ENCODE measurements at regions not wholly inside any gene's neighbourhood (a gene's known extent, or its start where the extent isn't known, plus 50 kb on each side); places are given as distances from the start of the nearest gene placed in this dataset.

DNA sequence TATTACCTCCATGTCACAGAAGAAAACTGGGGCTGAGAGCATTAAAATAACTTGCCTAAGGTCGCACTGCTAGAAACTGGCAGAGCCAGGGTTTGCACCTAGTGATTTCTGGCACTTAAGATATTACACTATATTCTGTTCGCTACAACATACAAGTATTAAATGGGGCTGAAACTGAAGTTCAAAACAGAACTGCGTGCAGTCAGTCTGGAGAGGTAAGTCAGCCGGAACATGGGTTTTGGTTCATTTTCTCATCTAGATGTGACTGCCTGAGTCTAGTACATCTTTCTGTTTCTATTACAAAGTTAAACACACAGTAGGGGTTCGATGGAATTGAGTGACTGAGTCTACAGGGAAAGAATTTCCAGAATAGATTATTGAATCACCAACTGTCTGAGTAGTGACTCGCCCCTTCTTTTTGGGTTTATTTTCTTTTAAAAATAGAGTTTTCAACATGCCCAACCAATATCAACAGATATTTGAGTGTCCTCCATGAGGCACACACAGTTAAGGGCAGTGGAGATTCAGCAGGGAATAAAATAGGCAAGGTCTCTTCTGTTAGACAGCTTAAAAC lies 150.8 kb downstream of the RNF152 start:
- no peak for TF ChIP-seq MEF2A (IDR thresholded peaks at IDR 0.05; ENCODE audit: borderline replicate concordance, low read depth)
- TF ChIP-seq, protein P1, sequence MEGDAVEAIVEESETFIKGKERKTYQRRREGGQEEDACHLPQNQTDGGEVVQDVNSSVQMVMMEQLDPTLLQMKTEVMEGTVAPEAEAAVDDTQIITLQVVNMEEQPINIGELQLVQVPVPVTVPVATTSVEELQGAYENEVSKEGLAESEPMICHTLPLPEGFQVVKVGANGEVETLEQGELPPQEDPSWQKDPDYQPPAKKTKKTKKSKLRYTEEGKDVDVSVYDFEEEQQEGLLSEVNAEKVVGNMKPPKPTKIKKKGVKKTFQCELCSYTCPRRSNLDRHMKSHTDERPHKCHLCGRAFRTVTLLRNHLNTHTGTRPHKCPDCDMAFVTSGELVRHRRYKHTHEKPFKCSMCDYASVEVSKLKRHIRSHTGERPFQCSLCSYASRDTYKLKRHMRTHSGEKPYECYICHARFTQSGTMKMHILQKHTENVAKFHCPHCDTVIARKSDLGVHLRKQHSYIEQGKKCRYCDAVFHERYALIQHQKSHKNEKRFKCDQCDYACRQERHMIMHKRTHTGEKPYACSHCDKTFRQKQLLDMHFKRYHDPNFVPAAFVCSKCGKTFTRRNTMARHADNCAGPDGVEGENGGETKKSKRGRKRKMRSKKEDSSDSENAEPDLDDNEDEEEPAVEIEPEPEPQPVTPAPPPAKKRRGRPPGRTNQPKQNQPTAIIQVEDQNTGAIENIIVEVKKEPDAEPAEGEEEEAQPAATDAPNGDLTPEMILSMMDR (IDR thresholded peaks at IDR 0.05), result no peak
- H3K9me2 ChIP-seq, result no peaks in the 10 kb centered on the region
- ChIA-PET CTCF (no interaction called here), POLR2A (no interaction called here)
- H3K9ac ChIP-seq, result no peak overlapping the region
- H3K36me3 ChIP-seq (replicated peaks in 1 of 2; ENCODE audit: control insufficient read depth in 1 of 2, insufficient read depth in 2 of 2, low read length in 1 of 2), result no peaks in the 10 kb centered on the region
- H3K9me3 ChIP-seq, result no peaks in the 10 kb centered on the region
- WGBS (ENCODE audit: low lambda C conversion rate), result 75% methylated on average over 6 of the region's 6 CpGs
- no peak overlapping the region for H2AFZ ChIP-seq (ENCODE audit: low read depth)
- peaks cover 0 to 5% of the 10 kb centered on the region in 2 experiments; a peak in 1 of 4 replicates for H3K4me1 ChIP-seq (ENCODE audit: control insufficient read depth in 1 of 2, insufficient read depth in 2 of 2, low read depth in 1 of 2, low read length in 1 of 2)
- no peaks in the 10 kb centered on the region for H3F3A ChIP-seq (replicated peaks; ENCODE audit: insufficient read depth)
- no peaks in the 10 kb centered on the region for H3K79me2 ChIP-seq (ENCODE audit: insufficient read depth)
- H3K27ac ChIP-seq (ENCODE audit: low read depth in 2 of 2, low read length in 1 of 2), result no peak overlapping the region
- no peak overlapping the region for H3K4me2 ChIP-seq
- H4K20me1 ChIP-seq (ENCODE audit: insufficient read depth), result no peaks in the 10 kb centered on the region
- DNase-seq, result no peak
- no peak overlapping the region for H3K4me3 ChIP-seq (ENCODE audit: low read depth in 2 of 2, low read length in 1 of 2)
- no peaks in the 10 kb centered on the region for H3K27me3 ChIP-seq (ENCODE audit: insufficient read depth)

DNA sequence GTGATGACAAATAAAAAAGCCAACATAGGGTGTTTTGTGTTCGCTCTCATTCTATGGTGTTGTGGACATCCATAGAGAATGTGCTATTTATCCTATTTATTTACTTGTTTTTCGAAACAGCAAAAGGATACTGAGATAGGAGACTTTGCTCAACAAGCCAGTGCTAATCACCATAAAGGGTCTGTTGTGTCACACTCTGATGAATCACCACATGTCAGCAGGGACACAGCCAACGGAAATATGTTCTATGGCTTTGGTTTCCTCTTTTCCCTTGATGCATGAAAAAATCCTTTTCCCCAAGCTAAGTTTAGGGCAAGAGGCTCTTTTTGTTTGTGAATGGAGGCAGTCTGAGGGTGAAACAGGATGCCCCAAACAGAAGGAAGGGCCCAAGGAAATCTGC lies 154.3 kb downstream of the RNF152 start:
- no peak overlapping the region for H3K9ac ChIP-seq
- CTCF ChIA-PET, result no interaction called here
- no peaks in the 10 kb centered on the region for H4K20me1 ChIP-seq (ENCODE audit: insufficient read depth)
- DNase-seq, result no peak
- peaks cover 0 to 5% of the 10 kb centered on the region in 2 experiments; a peak in 1 of 4 replicates for H3K4me1 ChIP-seq (ENCODE audit: control insufficient read depth in 1 of 2, insufficient read depth in 2 of 2, low read depth in 1 of 2, low read length in 1 of 2)
- H3K79me2 ChIP-seq (ENCODE audit: insufficient read depth), result no peaks in the 10 kb centered on the region
- H3K9me3 ChIP-seq, result no peaks in the 10 kb centered on the region
- no peak overlapping the region for H3K4me3 ChIP-seq (ENCODE audit: low read depth in 2 of 2, low read length in 1 of 2)
- no peak overlapping the region for H3K27ac ChIP-seq (ENCODE audit: low read depth in 2 of 2, low read length in 1 of 2)
- TF ChIP-seq, protein P2, sequence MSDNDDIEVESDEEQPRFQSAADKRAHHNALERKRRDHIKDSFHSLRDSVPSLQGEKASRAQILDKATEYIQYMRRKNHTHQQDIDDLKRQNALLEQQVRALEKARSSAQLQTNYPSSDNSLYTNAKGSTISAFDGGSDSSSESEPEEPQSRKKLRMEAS (IDR thresholded peaks at IDR 0.05; ENCODE audit: low read depth), result no peak
- no peak for TF ChIP-seq YY1 (IDR thresholded peaks at IDR 0.05; ENCODE audit: low read depth)
- TF ChIP-seq, protein P1 (IDR thresholded peaks at IDR 0.05), result no peak
- no peak for TF ChIP-seq RCOR1 (IDR thresholded peaks at IDR 0.05; ENCODE audit: low read length)
- no peak for TF ChIP-seq SIN3A (IDR thresholded peaks at IDR 0.05; ENCODE audit: borderline replicate concordance, low read depth, low read length)
- TF ChIP-seq CHD2 (IDR thresholded peaks at IDR 0.05; ENCODE audit: low read length, partially characterized antibody), result no peak
- TF ChIP-seq RAD21 (IDR thresholded peaks at IDR 0.05; ENCODE audit: low read length), result no peak
- TF ChIP-seq FOSL2 (IDR thresholded peaks at IDR 0.05; ENCODE audit: borderline replicate concordance, low read depth), result no peak
- no peak for TF ChIP-seq NFIC (IDR thresholded peaks at IDR 0.05; ENCODE audit: borderline replicate concordance)
- TF ChIP-seq, protein P3, sequence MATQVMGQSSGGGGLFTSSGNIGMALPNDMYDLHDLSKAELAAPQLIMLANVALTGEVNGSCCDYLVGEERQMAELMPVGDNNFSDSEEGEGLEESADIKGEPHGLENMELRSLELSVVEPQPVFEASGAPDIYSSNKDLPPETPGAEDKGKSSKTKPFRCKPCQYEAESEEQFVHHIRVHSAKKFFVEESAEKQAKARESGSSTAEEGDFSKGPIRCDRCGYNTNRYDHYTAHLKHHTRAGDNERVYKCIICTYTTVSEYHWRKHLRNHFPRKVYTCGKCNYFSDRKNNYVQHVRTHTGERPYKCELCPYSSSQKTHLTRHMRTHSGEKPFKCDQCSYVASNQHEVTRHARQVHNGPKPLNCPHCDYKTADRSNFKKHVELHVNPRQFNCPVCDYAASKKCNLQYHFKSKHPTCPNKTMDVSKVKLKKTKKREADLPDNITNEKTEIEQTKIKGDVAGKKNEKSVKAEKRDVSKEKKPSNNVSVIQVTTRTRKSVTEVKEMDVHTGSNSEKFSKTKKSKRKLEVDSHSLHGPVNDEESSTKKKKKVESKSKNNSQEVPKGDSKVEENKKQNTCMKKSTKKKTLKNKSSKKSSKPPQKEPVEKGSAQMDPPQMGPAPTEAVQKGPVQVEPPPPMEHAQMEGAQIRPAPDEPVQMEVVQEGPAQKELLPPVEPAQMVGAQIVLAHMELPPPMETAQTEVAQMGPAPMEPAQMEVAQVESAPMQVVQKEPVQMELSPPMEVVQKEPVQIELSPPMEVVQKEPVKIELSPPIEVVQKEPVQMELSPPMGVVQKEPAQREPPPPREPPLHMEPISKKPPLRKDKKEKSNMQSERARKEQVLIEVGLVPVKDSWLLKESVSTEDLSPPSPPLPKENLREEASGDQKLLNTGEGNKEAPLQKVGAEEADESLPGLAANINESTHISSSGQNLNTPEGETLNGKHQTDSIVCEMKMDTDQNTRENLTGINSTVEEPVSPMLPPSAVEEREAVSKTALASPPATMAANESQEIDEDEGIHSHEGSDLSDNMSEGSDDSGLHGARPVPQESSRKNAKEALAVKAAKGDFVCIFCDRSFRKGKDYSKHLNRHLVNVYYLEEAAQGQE (IDR thresholded peaks at IDR 0.05; ENCODE audit: low read depth, low read length), result no peak
- TF ChIP-seq TCF12 (IDR thresholded peaks at IDR 0.05), result no peak
- TF ChIP-seq TAF1 (IDR thresholded peaks at IDR 0.05; ENCODE audit: borderline replicate concordance, low read depth, low read length), result no peak
- H3K27me3 ChIP-seq (ENCODE audit: insufficient read depth), result no peaks in the 10 kb centered on the region
- H3K4me2 ChIP-seq, result no peak overlapping the region
- H3K36me3 ChIP-seq (replicated peaks in 1 of 2; ENCODE audit: control insufficient read depth in 1 of 2, insufficient read depth in 2 of 2, low read length in 1 of 2), result no peaks in the 10 kb centered on the region
- no peaks in the 10 kb centered on the region for H3F3A ChIP-seq (replicated peaks; ENCODE audit: insufficient read depth)
- WGBS (ENCODE audit: low lambda C conversion rate), result 80% methylated on average over 3 of the region's 3 CpGs
- POLR2A ChIA-PET, result no interaction called here
- no peaks in the 10 kb centered on the region for H3K9me2 ChIP-seq
- H2AFZ ChIP-seq (ENCODE audit: low read depth), result no peak overlapping the region

Data from SK-N-SH (cell line).